ENCODE measurements at regions not wholly inside any gene's neighbourhood (a gene's known extent, or its start where the extent isn't known, plus 50 kb on each side); places are given as distances from the start of the nearest gene placed in this dataset.

GRCh38 chr13:67856955-67857354 is 626.8 kb upstream of the PCDH9 start:
- no peak for TF ChIP-seq NCOA1 (IDR thresholded peaks at IDR 0.05; ENCODE audit: low read depth)
- no peak for TF ChIP-seq NR2F6 (CRISPR knock-in tag; IDR thresholded peaks at IDR 0.05)
- TF ChIP-seq, protein P1, sequence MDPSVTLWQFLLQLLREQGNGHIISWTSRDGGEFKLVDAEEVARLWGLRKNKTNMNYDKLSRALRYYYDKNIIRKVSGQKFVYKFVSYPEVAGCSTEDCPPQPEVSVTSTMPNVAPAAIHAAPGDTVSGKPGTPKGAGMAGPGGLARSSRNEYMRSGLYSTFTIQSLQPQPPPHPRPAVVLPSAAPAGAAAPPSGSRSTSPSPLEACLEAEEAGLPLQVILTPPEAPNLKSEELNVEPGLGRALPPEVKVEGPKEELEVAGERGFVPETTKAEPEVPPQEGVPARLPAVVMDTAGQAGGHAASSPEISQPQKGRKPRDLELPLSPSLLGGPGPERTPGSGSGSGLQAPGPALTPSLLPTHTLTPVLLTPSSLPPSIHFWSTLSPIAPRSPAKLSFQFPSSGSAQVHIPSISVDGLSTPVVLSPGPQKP (CRISPR knock-in tag; IDR thresholded peaks at IDR 0.05), result no peak

Measured in K562 (cell line).